ENCODE measurements at regions not wholly inside any gene's neighbourhood (a gene's known extent, or its start where the extent isn't known, plus 50 kb on each side); places are given as distances from the start of the nearest gene placed in this dataset.

- no peak overlapping the region for H4K91ac ChIP-seq (replicated peaks; ENCODE audit: insufficient read length, low read length)
- no peak overlapping the region for H3K18ac ChIP-seq (ENCODE audit: extremely low read depth, low read length)
- H3K79me1 ChIP-seq (ENCODE audit: low read depth, low read length): no peaks in the 10 kb centered on the region
- no peak overlapping the region for H2AK5ac ChIP-seq (ENCODE audit: low read depth, low read length)
- H2BK12ac ChIP-seq (ENCODE audit: low read depth, low read length): no peak overlapping the region
- no peak overlapping the region for H3K27ac ChIP-seq (ENCODE audit: low read depth, low read length)
- H2BK20ac ChIP-seq (ENCODE audit: low read length): no peak overlapping the region
- no peaks in the 10 kb centered on the region for H3K79me2 ChIP-seq (ENCODE audit: control insufficient read depth in 1 of 2, insufficient read depth in 2 of 2, low read length in 2 of 2)
- no peak for DNase-seq (ENCODE audit: low read depth in 1 of 2, low spot score in 2 of 2)
- no peaks in the 10 kb centered on the region for H3K27me3 ChIP-seq (replicated peaks in 1 of 4; ENCODE audit: control insufficient read depth in 3 of 4, extremely low read depth in 1 of 4, insufficient read depth in 3 of 4, low read length in 3 of 4)
- no peaks in the 10 kb centered on the region for H4K20me1 ChIP-seq (replicated peaks in 1 of 2; ENCODE audit: control insufficient read depth in 1 of 2, insufficient read depth in 2 of 2, low read length in 2 of 2)
- H3K23me2 ChIP-seq (ENCODE audit: low read depth, low read length): no peaks in the 10 kb centered on the region; the same call in 1 of the 2 replicates
- H3K36me3 ChIP-seq (ENCODE audit: control insufficient read depth in 2 of 4, insufficient read depth in 4 of 4, low read length in 3 of 4): no peaks in the 10 kb centered on the region
- no peak overlapping the region for H3K23ac ChIP-seq (ENCODE audit: insufficient read length)
- no peak overlapping the region for H4K5ac ChIP-seq (ENCODE audit: insufficient read length, low read depth, low read length)
- no peak for FAIRE-seq
- H3K4ac ChIP-seq (replicated peaks; ENCODE audit: insufficient read length, low read depth, low read length): no peak overlapping the region
- no peak overlapping the region for H3K56ac ChIP-seq (replicated peaks; ENCODE audit: insufficient read length, low read depth, low read length)
- H3K9me3 ChIP-seq (ENCODE audit: insufficient read depth in 2 of 2, low read depth in 1 of 2, low read length in 1 of 2): no peaks in the 10 kb centered on the region
- no peak overlapping the region for H2BK5ac ChIP-seq (ENCODE audit: low read depth, low read length)
- H3K4me3 ChIP-seq (ENCODE audit: extremely low read depth in 1 of 4, insufficient read depth in 2 of 4, low read depth in 3 of 4, low read length in 4 of 4): no peak overlapping the region
- H4K8ac ChIP-seq (ENCODE audit: extremely low read depth, insufficient read depth, low read length): no peak overlapping the region
- H3K9ac ChIP-seq (replicated peaks in 1 of 4; ENCODE audit: extremely low read depth in 1 of 4, low read depth in 3 of 4, low read length in 3 of 4): no peak overlapping the region
- ChIA-PET CTCF (ENCODE audit: partially characterized antibody) (interaction anchor here (0.7 to 1.4 kb wide), 7 partner anchors 13 to 109 kb away, joined by 3 to 6 read pairs (median 4); no protein-coding TSS in a partner anchor), POLR2A (ENCODE audit: partially characterized antibody) (no interaction called here)
- H2AFZ ChIP-seq (ENCODE audit: low read length): no peak overlapping the region
- 87% methylated on average over 1 of the region's 1 CpG; no CpG with 5 or more reads in 1 of the 2 experiments for WGBS, 2 experiments (ENCODE audit: extremely low coverage in 1 of 2, insufficient coverage in 1 of 2, insufficient read length in 1 of 2, insufficient replicate concordance in 2 of 2, low coverage in 1 of 2, low lambda C conversion rate in 2 of 2, missing lambda C conversion rate in 1 of 2)
- no peaks in the 10 kb centered on the region for H3K4me1 ChIP-seq (replicated peaks in 1 of 4; ENCODE audit: control insufficient read depth in 3 of 4, insufficient read depth in 4 of 4, low read length in 3 of 4)
- H2BK120ac ChIP-seq (replicated peaks; ENCODE audit: low read depth, low read length): no peak overlapping the region
- no peak overlapping the region for H3K14ac ChIP-seq (ENCODE audit: insufficient read length)
- no peak overlapping the region for H3K4me2 ChIP-seq (ENCODE audit: insufficient read depth in 1 of 2, low read depth in 2 of 2, low read length in 2 of 2)
- H2BK15ac ChIP-seq (ENCODE audit: low read length): no peak overlapping the region
- TF ChIP-seq HDAC2 (IDR thresholded peaks at IDR 0.05; ENCODE audit: borderline replicate concordance in 1 of 2, low read depth in 2 of 2, low read length in 2 of 2): no peak
- TF ChIP-seq SP1 (IDR thresholded peaks at IDR 0.05; ENCODE audit: low read depth, low read length): no peak
- no peak for TF ChIP-seq RAD21 (IDR thresholded peaks at IDR 0.05 in 1 of 2, conservative IDR thresholded peaks at IDR 0.05 in 1 of 2; ENCODE audit: low read depth in 2 of 2, low read length in 2 of 2)
- TF ChIP-seq BCL11A (IDR thresholded peaks at IDR 0.05; ENCODE audit: low read depth in 2 of 2, low read length in 2 of 2): no peak
- no peak for TF ChIP-seq HDAC6 (IDR thresholded peaks at IDR 0.05; ENCODE audit: low read depth, low read length)
- no peak for TF ChIP-seq JUN (IDR thresholded peaks at IDR 0.05; ENCODE audit: low read depth, low read length)
- no peak for TF ChIP-seq EZH2 (IDR thresholded peaks at IDR 0.05; ENCODE audit: low read depth, low read length, severe bottlenecking)
Observed at GRCh38 chr2:58680755-58681310, 439.7 kb upstream of the FANCL start.
